Calu3 (cell line): ENCODE measurements at regions not wholly inside any gene's neighbourhood (a gene's known extent, or its start where the extent isn't known, plus 50 kb on each side); places are given as distances from the start of the nearest gene placed in this dataset.

Experiments
- BruUV-seq: library from RNA; stranded (reverse); fragments of 400-500 nt; replicated peaks from 2 replicates; lab custom pipeline; 2021; lab: Mats Ljungman, UMichigan
- CTCF ChIA-PET: fragments of 300-600 bp; sonication (Branson Sonifier 250); formaldehyde crosslinking; loops from one replicate; lab custom pipeline; 2022; ENCODE audit warnings: antibody characterized with exemption; lab: Charles Lee
- DNase-seq: peaks from one replicate; pipeline ENCODE4 v3.0.0; 2022
- H3K27ac Mint-ChIP-seq: one replicate; pipeline ENCODE4 v1.8.0; 2022; ENCODE audit warnings: mixed read lengths; ENCODE audit not compliant: unreplicated experiment
- H3K27me3 Mint-ChIP-seq: one replicate; pipeline ENCODE4 v1.8.0; 2022; ENCODE audit warnings: mixed read lengths; ENCODE audit not compliant: unreplicated experiment
- H3K36me3 Mint-ChIP-seq: one replicate; pipeline ENCODE4 v1.8.0; 2022; ENCODE audit warnings: mild to moderate bottlenecking, moderate library complexity, mixed read lengths; ENCODE audit not compliant: insufficient read depth, unreplicated experiment
- H3K4me1 Mint-ChIP-seq: one replicate; pipeline ENCODE4 v1.8.0; 2022; ENCODE audit warnings: mild to moderate bottlenecking, low read depth, mixed read lengths; ENCODE audit not compliant: unreplicated experiment
- H3K4me3 Mint-ChIP-seq: one replicate; pipeline ENCODE4 v1.8.0; 2022; ENCODE audit warnings: mild to moderate bottlenecking, low read depth, moderate library complexity, mixed read lengths; ENCODE audit not compliant: unreplicated experiment
- H3K9me3 Mint-ChIP-seq: one replicate; pipeline ENCODE4 v1.8.0; 2022; ENCODE audit warnings: low read depth, mixed read lengths; ENCODE audit not compliant: unreplicated experiment
- intact Hi-C: fragments of 100-400 bp; cut with micrococcal nuclease; formaldehyde crosslinking; loops from one replicate; pipeline ENCODE4 v1.10.0; 2022; ENCODE audit not compliant: unreplicated experiment
- TF ChIP-seq, protein P1 (sequence below): fragments of 200-600 bp; IDR thresholded peaks from one replicate; pipeline ENCODE4 v1.8.0; 2022; ENCODE audit warnings: antibody characterized with exemption; ENCODE audit not compliant: unreplicated experiment

DNA sequence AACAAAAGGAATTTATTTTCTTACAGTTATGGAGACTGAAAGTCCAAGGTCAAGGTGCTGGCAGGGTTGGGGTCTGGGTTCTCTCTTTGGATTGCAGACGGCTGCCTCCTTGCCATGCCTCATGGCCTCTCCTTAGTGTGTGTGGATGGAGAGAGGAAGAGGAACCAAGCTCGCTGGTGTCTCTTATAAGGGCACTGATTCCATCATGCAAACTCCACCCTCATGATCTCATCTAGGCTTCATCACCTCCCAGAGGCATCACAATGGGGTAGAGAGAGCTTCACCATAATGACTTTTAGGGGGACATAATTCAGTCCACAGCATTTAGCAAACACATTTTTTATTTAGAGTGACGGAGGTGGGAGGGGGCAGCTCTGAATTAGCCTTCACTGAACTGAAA, 104.9 kb upstream of the ABCC4 start:
- BruUV-seq: no TSS peak
- CTCF ChIA-PET: no interaction called here
- no peak for DNase-seq
- no peaks in the 10 kb centered on the region for H3K27me3 Mint-ChIP-seq
- no peaks in the 10 kb centered on the region for H3K9me3 Mint-ChIP-seq
- TF ChIP-seq, protein P1, sequence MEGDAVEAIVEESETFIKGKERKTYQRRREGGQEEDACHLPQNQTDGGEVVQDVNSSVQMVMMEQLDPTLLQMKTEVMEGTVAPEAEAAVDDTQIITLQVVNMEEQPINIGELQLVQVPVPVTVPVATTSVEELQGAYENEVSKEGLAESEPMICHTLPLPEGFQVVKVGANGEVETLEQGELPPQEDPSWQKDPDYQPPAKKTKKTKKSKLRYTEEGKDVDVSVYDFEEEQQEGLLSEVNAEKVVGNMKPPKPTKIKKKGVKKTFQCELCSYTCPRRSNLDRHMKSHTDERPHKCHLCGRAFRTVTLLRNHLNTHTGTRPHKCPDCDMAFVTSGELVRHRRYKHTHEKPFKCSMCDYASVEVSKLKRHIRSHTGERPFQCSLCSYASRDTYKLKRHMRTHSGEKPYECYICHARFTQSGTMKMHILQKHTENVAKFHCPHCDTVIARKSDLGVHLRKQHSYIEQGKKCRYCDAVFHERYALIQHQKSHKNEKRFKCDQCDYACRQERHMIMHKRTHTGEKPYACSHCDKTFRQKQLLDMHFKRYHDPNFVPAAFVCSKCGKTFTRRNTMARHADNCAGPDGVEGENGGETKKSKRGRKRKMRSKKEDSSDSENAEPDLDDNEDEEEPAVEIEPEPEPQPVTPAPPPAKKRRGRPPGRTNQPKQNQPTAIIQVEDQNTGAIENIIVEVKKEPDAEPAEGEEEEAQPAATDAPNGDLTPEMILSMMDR: no peak
- no peaks in the 10 kb centered on the region for H3K4me1 Mint-ChIP-seq
- no peaks in the 10 kb centered on the region for H3K36me3 Mint-ChIP-seq
- intact Hi-C loops: no loop called here
- no peak overlapping the region for H3K4me3 Mint-ChIP-seq
- no peak overlapping the region for H3K27ac Mint-ChIP-seq

DNA sequence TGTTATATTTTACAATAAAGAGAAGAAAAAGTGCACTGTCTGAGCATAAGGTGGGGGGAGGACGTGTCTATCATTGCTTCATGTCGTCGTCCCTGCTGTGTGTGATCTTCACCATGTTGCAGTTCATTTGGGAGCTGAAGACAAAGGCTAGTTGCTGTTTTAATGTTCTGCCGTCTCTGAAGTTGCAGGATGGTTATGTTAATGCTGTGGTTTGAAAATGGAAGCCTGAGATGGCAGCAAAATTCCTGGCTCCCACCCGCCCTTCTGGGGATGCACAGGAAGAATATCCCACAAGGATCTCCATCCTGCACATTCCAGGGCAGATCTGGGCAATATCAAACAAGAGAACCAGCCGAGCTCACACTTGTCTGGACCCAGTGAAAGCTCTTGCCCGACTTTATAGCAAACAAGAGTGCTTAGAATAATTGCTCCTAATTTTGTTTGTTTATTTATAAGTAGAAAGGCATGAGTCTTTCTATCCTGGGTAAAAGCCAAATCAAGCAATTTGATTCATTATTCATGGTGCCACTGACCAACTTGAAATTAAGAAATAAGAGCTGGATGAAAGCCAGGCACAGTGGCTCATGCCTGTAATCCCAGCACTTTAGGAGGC, 110.3 kb upstream of the ABCC4 start:
- Mint-ChIP-seq H3K27me3 (no peaks in the 10 kb centered on the region), H3K36me3 (no peaks in the 10 kb centered on the region), H3K4me1 (no peaks in the 10 kb centered on the region), H3K4me3 (no peak overlapping the region), H3K9me3 (no peaks in the 10 kb centered on the region), H3K27ac (no peak overlapping the region)
- intact Hi-C loops: no loop called here
- CTCF ChIA-PET: no interaction called here
- DNase-seq: no peak
- no TSS peak for BruUV-seq
- TF ChIP-seq, protein P1: no peak

DNA sequence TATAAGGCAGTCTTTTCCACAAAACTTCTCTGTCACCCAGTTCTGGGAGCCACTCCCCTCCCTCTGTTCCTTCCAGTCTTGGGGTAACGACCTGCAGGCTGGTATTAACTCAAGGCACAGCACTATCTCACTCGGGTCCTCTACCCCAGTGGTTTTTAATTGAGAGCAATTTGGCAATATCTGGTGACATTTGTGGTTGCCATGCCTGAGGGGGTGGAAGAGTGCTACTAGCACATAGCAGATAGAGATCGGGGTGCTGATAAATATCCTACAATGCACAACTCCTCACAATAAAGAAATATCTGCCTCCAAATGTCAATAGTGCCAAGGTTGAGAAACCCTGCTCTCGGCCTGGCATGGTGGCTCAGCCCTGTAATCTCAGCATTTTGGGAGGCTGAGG, 117.7 kb upstream of the ABCC4 start:
- Mint-ChIP-seq H3K27me3 (no peaks in the 10 kb centered on the region), H3K36me3 (no peaks in the 10 kb centered on the region), H3K4me3 (no peak overlapping the region), H3K4me1 (no peaks in the 10 kb centered on the region), H3K9me3 (no peaks in the 10 kb centered on the region), H3K27ac (no peak overlapping the region)
- intact Hi-C loops: no loop called here
- CTCF ChIA-PET: no interaction called here
- no peak for DNase-seq
- no TSS peak for BruUV-seq
- TF ChIP-seq, protein P1: no peak

DNA sequence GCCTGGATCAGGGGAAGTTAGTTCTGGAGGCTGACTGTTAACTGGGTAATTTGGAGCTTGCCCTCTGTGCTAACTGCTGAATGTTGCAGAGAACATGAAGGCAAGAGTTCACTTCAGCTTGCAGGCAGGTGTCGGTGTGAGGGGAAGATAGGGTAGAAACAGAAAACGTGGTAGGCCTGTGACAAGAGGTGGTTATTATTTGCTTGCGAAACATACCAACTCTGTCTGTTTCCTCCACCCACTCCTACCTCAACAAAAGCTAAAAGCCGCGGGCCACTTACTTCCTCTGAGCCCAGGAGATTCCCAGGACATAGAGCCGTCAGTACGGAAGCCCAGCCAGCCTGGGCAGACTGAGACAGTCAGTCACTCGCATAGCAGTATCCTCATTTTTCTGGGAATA, 119.2 kb upstream of the ABCC4 start:
- no peaks in the 10 kb centered on the region for H3K27me3 Mint-ChIP-seq
- no peaks in the 10 kb centered on the region for H3K9me3 Mint-ChIP-seq
- no peaks in the 10 kb centered on the region for H3K36me3 Mint-ChIP-seq
- TF ChIP-seq, protein P1: no peak
- BruUV-seq: no TSS peak
- H3K27ac Mint-ChIP-seq: no peak overlapping the region
- intact Hi-C loops: no loop called here
- no peak for DNase-seq
- no peaks in the 10 kb centered on the region for H3K4me1 Mint-ChIP-seq
- CTCF ChIA-PET: no interaction called here
- H3K4me3 Mint-ChIP-seq: no peak overlapping the region
